BJ (cell line): ENCODE measurements at regions not wholly inside any gene's neighbourhood (a gene's known extent, or its start where the extent isn't known, plus 50 kb on each side); places are given as distances from the start of the nearest gene placed in this dataset. TPM values are rescaled to one million over a fixed set of nuclear protein-coding genes. Genes with fewer than 3 reads are reported as not detected.

ENCODE experiments used
- CTCF ChIA-PET: fragments of 350-600 bp; formaldehyde crosslinking; extraction: SDS; loops from one replicate; lab custom pipeline; 2021; ENCODE audit warnings: antibody characterized with exemption, inconsistent platforms; lab: Yijun Ruan, JAX
- POLR2A ChIA-PET: fragments of 300-600 bp; sonication (Branson Sonifier 250); formaldehyde crosslinking; extraction: SDS; loops from one replicate; lab custom pipeline; 2021; ENCODE audit warnings: antibody characterized with exemption; lab: Charles Lee
- DNase-seq: peaks from one replicate; pipeline ENCODE4 v3.0.0-alpha.2; 2011; ENCODE audit warnings: low read depth
- H3K27me3 ChIP-seq: 2 replicates; pipeline ENCODE4 v1.6.0; 2011; ENCODE audit warnings: low read length; ENCODE audit not compliant: control insufficient read depth, insufficient read depth
- H3K36me3 ChIP-seq: 2 replicates; pipeline ENCODE4 v1.5.1; 2011; ENCODE audit warnings: low read length; ENCODE audit not compliant: control insufficient read depth, insufficient read depth
- H3K4me3 ChIP-seq: 2 replicates; pipeline ENCODE4 v1.5.1; 2011; ENCODE audit warnings: low read depth, mild to moderate bottlenecking, control low read depth, low read length
- small RNA-seq: library from RNA; depleted of rRNA; stranded (forward); fragments of <200 nt; gene quantifications from one replicate; pipeline ENCODE3, GENCODE V24; 2012; ENCODE audit warnings: low replicate concordance, low read depth; ENCODE audit not compliant: insufficient read length
- TF ChIP-seq, protein P1 (sequence below): IDR thresholded peaks from 2 replicates; pipeline ENCODE4 v1.5.1; 2011; ENCODE audit warnings: low read depth, mild to moderate bottlenecking, control low read depth, inconsistent platforms, low read length, moderate library complexity; ENCODE audit not compliant: insufficient read depth

DNA sequence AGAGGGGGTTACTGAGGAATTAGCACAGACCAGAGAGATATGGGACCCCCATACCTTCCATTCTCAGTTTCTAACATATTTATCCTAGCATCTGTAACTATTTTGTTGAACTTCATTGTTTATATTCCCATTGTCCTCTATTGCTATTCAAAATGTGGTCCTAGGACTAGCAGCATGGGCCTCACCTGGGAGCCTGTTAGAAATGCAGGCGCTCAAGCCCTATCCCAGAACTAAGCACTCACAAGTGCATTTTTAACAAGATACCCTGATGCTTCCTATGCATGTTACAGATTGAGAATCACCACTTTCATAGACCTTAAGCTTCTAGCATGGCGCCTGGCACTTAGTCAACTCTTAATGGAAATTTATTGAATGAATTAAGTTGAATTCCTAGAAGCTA, 58.3 kb upstream of the TDRD3 start:
- ChIA-PET POLR2A (no interaction called here), CTCF (interaction anchor here (1.2 to 1.9 kb wide), 3 partner anchors 9 to 92 kb away, joined by 4 to 6 read pairs (median 5); no protein-coding TSS in a partner anchor)
- Histone ChIP-seq H3K4me3 (no peak overlapping the region), H3K27me3 (peaks cover 4% of the 10 kb centered on the region; the same call in 1 of the 2 replicates), H3K36me3 (no peaks in the 10 kb centered on the region)
- no peak for DNase-seq
- TF ChIP-seq, protein P1, sequence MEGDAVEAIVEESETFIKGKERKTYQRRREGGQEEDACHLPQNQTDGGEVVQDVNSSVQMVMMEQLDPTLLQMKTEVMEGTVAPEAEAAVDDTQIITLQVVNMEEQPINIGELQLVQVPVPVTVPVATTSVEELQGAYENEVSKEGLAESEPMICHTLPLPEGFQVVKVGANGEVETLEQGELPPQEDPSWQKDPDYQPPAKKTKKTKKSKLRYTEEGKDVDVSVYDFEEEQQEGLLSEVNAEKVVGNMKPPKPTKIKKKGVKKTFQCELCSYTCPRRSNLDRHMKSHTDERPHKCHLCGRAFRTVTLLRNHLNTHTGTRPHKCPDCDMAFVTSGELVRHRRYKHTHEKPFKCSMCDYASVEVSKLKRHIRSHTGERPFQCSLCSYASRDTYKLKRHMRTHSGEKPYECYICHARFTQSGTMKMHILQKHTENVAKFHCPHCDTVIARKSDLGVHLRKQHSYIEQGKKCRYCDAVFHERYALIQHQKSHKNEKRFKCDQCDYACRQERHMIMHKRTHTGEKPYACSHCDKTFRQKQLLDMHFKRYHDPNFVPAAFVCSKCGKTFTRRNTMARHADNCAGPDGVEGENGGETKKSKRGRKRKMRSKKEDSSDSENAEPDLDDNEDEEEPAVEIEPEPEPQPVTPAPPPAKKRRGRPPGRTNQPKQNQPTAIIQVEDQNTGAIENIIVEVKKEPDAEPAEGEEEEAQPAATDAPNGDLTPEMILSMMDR: no peak

DNA sequence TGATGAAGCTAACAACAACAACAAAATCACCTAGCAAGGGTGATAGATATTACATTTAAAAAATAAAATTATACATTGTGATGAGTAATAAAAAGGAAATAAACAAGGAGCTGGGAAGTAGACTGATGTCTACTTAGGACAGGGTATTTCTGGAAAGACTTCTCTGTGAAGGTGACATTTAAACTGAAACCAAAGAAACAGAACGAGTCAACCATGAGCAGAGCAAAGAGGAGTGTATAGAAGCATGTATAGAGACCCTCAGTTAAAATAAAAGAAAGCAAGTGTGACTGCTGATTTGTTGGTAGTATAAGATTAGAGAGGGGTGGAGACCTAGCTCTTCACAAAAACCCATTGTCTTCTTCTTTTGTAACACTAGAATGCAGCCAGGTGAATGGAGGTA, 53.0 kb upstream of the TDRD3 start:
- Histone ChIP-seq H3K36me3 (no peaks in the 10 kb centered on the region), H3K27me3 (peaks cover 5% of the 10 kb centered on the region; the same call in 1 of the 2 replicates), H3K4me3 (no peak overlapping the region)
- ChIA-PET POLR2A (no interaction called here), CTCF (interaction anchor here (1.1 to 1.5 kb wide), 2 partner anchors 52 to 104 kb away, joined by 3 read pairs; partner anchors contain the start of gene TDRD3)
- TF ChIP-seq, protein P1: no peak
- DNase-seq: no peak

DNA sequence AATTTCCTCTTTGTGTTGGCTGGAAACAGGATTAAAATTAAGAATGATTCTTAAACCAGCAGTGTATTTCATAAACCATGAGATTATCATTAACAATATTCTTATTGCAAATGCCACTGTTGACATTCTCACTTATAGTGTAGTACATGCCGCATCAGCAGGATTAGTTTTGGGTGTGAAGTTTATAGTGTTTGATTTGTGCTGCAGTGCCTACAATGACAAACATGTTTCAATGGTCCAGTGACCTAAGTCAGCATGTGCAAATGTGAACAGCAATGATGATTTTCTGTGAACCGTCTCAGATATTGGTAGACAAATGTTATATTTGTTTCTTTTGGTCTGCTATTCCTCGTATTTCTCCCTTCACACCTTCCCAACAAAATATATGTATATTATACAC, 49.8 kb upstream of the TDRD3 start:
- Histone ChIP-seq H3K4me3 (no peak overlapping the region), H3K27me3 (peaks cover 3% of the 10 kb centered on the region; the same call in 1 of the 2 replicates), H3K36me3 (no peaks in the 10 kb centered on the region)
- TF ChIP-seq, protein P1: no peak
- DNase-seq: no peak
- CTCF ChIA-PET: no interaction called here
- POLR2A ChIA-PET: no interaction called here

Small RNAs in the stretch of these regions (small RNA-seq; reads per million reads assigned to genes)
- not detected for gene AL359920.1
